Gastrocnemius medialis (tissue), 4 donors: ENCODE measurements at regions not wholly inside any gene's neighbourhood (a gene's known extent, or its start where the extent isn't known, plus 50 kb on each side); places are given as distances from the start of the nearest gene placed in this dataset.

Experiments used
- CTCF ChIP-seq, 5 experiments: fragments of 450-650 bp in 3 of 5; fragments of 200-600 bp in 2 of 5; sonication (generic) in 2 of 5; IDR thresholded peaks in 4 of 5; conservative IDR thresholded peaks in 1 of 5; 1 replicate in 4 of 5; 2 replicates in 1 of 5; pipeline ENCODE4 v1.5.1; 2016 to 2019; ENCODE audit warnings: antibody characterized with exemption in 5 of 5, mild to moderate bottlenecking in 3 of 5, moderate library complexity in 3 of 5
- POLR2A ChIP-seq, 2 donors: fragments of 450-650 bp; IDR thresholded peaks; one replicate each; pipeline ENCODE4 v1.6.1; 2017; ENCODE audit warnings: antibody characterized with exemption in 2 of 2, mild to moderate bottlenecking in 2 of 2, moderate library complexity in 2 of 2

- TF ChIP-seq CTCF (IDR thresholded peaks at IDR 0.05 in 4 of 5, conservative IDR thresholded peaks at IDR 0.05 in 1 of 5) (no peak), POLR2A (IDR thresholded peaks at IDR 0.05) (no peak)
Observed at GRCh38 chr4:25500626-25501316, 123.7 kb downstream of the ANAPC4 start.
